Parathyroid adenoma (tissue), 2 donors: ENCODE measurements at regions not wholly inside any gene's neighbourhood (a gene's known extent, or its start where the extent isn't known, plus 50 kb on each side); places are given as distances from the start of the nearest gene placed in this dataset.

ENCODE experiments used
- H2AFZ ChIP-seq: fragments of 300-600 bp; sonication (generic); one replicate; pipeline ENCODE4 v1.7.0; 2017; ENCODE audit warnings: antibody characterized with exemption, mild to moderate bottlenecking
- H3K27ac ChIP-seq: fragments of 300-600 bp; sonication (generic); one replicate; pipeline ENCODE4 v1.7.0; 2017
- H3K27me3 ChIP-seq: fragments of 300-600 bp; sonication (generic); one replicate; pipeline ENCODE4 v1.7.0; 2017; ENCODE audit warnings: low read length; ENCODE audit not compliant: control insufficient read depth, insufficient read depth
- H3K36me3 ChIP-seq: fragments of 300-600 bp; sonication (generic); one replicate; pipeline ENCODE4 v1.7.0; 2017; ENCODE audit warnings: low read length; ENCODE audit not compliant: control insufficient read depth, insufficient read depth
- H3K4me1 ChIP-seq: fragments of 300-600 bp; sonication (generic); one replicate; pipeline ENCODE4 v1.7.0; 2017; ENCODE audit warnings: control low read depth
- H3K4me2 ChIP-seq: fragments of 300-600 bp; sonication (generic); one replicate; pipeline ENCODE4 v1.7.0; 2017; ENCODE audit warnings: low read length
- H3K4me3 ChIP-seq: fragments of 300-600 bp; sonication (generic); one replicate; pipeline ENCODE4 v1.7.0; 2017; ENCODE audit warnings: low read depth, low read length
- H3K79me2 ChIP-seq: fragments of 300-600 bp; sonication (generic); one replicate; pipeline ENCODE4 v1.7.0; 2017; ENCODE audit warnings: control low read depth
- H3K9ac ChIP-seq: fragments of 300-600 bp; sonication (generic); one replicate; pipeline ENCODE4 v1.7.0; 2017; ENCODE audit warnings: mild to moderate bottlenecking
- H3K9me3 ChIP-seq: fragments of 300-600 bp; sonication (generic); one replicate; pipeline ENCODE4 v1.7.0; 2017; ENCODE audit warnings: low read length; ENCODE audit not compliant: control insufficient read depth
- CTCF ChIP-seq: fragments of 300-600 bp; sonication (generic); IDR thresholded peaks from one replicate; pipeline ENCODE4 v1.7.0; 2017; ENCODE audit warnings: antibody characterized with exemption, mild to moderate bottlenecking
- donor health status: primary hyperparathyroidism.

GRCh38 chr16:22622703-22623102 is 112.0 kb downstream of the NPIPB5 start:
- H3K4me3 ChIP-seq = no peak overlapping the region
- no peak overlapping the region for H2AFZ ChIP-seq
- H3K27me3 ChIP-seq = no peaks in the 10 kb centered on the region
- H3K27ac ChIP-seq = no peak overlapping the region
- H3K79me2 ChIP-seq = no peaks in the 10 kb centered on the region
- no peak overlapping the region for H3K4me2 ChIP-seq
- TF ChIP-seq CTCF = no peak
- H3K4me1 ChIP-seq = no peaks in the 10 kb centered on the region
- no peak overlapping the region for H3K9ac ChIP-seq
- no peaks in the 10 kb centered on the region for H3K9me3 ChIP-seq
- H3K36me3 ChIP-seq = no peaks in the 10 kb centered on the region

GRCh38 chr16:22623351-22623781 is 112.7 kb downstream of the NPIPB5 start:
- H3K27ac ChIP-seq = no peak overlapping the region
- no peak overlapping the region for H2AFZ ChIP-seq
- no peaks in the 10 kb centered on the region for H3K27me3 ChIP-seq
- H3K4me3 ChIP-seq = no peak overlapping the region
- no peaks in the 10 kb centered on the region for H3K79me2 ChIP-seq
- TF ChIP-seq CTCF = no peak
- no peak overlapping the region for H3K4me2 ChIP-seq
- no peak overlapping the region for H3K9ac ChIP-seq
- H3K9me3 ChIP-seq = no peaks in the 10 kb centered on the region
- H3K36me3 ChIP-seq = no peaks in the 10 kb centered on the region
- H3K4me1 ChIP-seq = no peaks in the 10 kb centered on the region

- no peak for TF ChIP-seq CTCF
Measured at GRCh38 chr16:22624038-22624799, 113.5 kb downstream of the NPIPB5 start.

GRCh38 chr16:22624800-22625533 is 114.3 kb downstream of the NPIPB5 start:
- no peak overlapping the region for H3K4me2 ChIP-seq
- H3K27me3 ChIP-seq = no peaks in the 10 kb centered on the region
- H3K4me3 ChIP-seq = no peak overlapping the region
- H3K36me3 ChIP-seq = no peaks in the 10 kb centered on the region
- H3K4me1 ChIP-seq = no peaks in the 10 kb centered on the region
- TF ChIP-seq CTCF = no peak
- H2AFZ ChIP-seq = no peak overlapping the region
- H3K9me3 ChIP-seq = no peaks in the 10 kb centered on the region
- H3K9ac ChIP-seq = no peak overlapping the region
- H3K27ac ChIP-seq = no peak overlapping the region
- H3K79me2 ChIP-seq = no peaks in the 10 kb centered on the region

More at GRCh38 chr16:22624038-22624799, 113.5 kb downstream of the NPIPB5 start:
- H3K4me3 ChIP-seq = no peak overlapping the region
- no peaks in the 10 kb centered on the region for H3K36me3 ChIP-seq
- no peaks in the 10 kb centered on the region for H3K4me1 ChIP-seq
- H3K79me2 ChIP-seq = no peaks in the 10 kb centered on the region
- H3K4me2 ChIP-seq = no peak overlapping the region
- H3K27ac ChIP-seq = no peak overlapping the region
- H2AFZ ChIP-seq = no peak overlapping the region
- H3K9me3 ChIP-seq = no peaks in the 10 kb centered on the region
- H3K27me3 ChIP-seq = no peaks in the 10 kb centered on the region
- no peak overlapping the region for H3K9ac ChIP-seq
